ENCODE measurements at regions not wholly inside any gene's neighbourhood (a gene's known extent, or its start where the extent isn't known, plus 50 kb on each side); places are given as distances from the start of the nearest gene placed in this dataset.

DNA sequence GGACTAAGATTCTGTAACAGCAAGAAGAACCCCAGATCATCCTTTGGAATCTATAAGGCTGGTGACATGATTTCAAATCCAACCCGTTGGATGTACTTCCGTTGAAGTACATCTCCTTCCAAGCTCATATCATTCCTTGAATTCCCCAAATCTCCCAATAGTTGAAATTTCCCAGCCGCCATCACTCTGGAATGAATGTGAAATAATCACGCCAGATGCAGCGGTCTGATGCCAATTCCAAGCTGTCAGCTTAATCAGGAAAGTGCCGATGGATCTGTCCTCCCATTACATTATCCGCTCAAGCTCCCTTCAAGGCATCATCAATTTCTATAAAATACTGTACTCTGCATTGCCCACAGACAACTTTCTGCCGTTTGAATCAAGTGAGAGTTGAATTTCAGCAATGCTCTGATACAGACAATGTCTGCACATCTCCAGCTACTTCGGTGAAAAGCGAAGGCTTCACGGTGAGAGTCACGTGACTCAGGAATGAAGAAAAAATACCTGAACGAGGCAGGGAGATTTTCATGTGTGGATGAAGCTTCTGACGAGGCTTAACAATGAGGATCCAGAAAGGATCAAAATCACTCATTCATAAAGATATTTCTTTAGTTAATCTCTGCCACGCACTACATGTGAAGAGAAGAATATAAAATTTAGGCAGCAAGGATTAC is 663.9 kb downstream of the AJAP1 start:
- in situ Hi-C loops (cut with MboI; ENCODE audit: low pct_unique_long_range_greater_than_20kb, low sequenced_read_pairs), result no loop called here
- no peak for DNase-seq

DNA sequence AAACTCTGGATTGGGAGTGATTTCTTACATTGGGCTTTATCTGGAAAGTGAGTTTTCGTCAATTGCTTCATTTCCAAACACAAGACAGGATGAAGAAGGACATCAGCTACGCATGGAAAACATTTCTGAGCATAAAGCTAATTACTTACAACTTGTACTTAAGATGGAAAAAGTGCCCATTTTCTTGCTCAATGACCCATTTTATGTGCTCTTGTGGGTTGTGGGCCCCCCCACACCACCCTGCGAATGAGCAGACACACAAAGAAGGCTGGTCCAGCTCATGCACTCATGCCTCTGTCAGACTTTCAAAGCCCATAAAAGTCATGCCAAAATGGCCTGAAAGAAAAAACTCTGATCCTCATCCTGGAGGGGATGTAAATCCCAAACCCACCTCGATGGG is 663.0 kb downstream of the AJAP1 start:
- no peak for DNase-seq
- in situ Hi-C loops (cut with MboI; ENCODE audit: low pct_unique_long_range_greater_than_20kb, low sequenced_read_pairs), result no loop called here

DNA sequence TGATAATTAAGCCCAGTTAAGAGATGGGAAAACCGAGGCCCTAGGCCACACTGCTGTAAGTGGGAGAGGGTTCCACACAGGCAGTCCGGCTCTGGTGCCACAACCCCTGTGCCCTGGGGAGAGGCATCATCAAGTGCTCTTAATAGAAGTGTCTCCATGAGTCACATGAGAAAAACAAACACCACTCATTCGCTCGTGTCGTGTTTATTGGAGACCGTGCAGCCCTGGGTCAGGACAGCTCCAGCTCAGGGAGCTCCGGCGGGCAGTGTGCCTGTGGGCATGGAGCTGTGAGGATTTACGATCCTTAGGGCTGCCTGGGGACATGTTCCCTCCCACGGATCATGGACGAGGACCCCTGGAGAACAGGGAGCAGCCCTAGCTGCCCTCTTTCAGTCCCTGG is 658.5 kb downstream of the AJAP1 start:
- no peak for DNase-seq
- in situ Hi-C loops (cut with MboI; ENCODE audit: low pct_unique_long_range_greater_than_20kb, low sequenced_read_pairs), result no loop called here

DNA sequence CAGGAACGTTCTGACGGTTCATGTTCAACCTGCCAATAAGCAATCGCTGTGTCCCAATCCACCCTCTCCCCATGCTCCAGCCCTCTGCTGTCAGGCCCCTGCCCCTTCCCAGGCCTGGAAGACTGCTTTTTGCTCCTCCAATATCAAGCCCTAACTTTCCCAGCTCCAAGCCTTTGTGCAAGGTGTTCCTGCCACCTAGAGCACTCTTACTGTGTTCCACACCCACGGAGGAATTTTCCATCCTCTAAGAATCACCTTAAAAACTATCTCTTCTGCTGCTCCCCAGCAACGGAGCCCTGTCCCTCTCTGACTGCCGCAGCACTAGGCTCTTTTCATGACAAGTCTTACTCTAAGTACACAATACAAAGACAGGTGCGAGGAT is 657.9 kb downstream of the AJAP1 start:
- DNase-seq, result no peak
- in situ Hi-C loops (cut with MboI; ENCODE audit: low pct_unique_long_range_greater_than_20kb, low sequenced_read_pairs), result no loop called here

DNA sequence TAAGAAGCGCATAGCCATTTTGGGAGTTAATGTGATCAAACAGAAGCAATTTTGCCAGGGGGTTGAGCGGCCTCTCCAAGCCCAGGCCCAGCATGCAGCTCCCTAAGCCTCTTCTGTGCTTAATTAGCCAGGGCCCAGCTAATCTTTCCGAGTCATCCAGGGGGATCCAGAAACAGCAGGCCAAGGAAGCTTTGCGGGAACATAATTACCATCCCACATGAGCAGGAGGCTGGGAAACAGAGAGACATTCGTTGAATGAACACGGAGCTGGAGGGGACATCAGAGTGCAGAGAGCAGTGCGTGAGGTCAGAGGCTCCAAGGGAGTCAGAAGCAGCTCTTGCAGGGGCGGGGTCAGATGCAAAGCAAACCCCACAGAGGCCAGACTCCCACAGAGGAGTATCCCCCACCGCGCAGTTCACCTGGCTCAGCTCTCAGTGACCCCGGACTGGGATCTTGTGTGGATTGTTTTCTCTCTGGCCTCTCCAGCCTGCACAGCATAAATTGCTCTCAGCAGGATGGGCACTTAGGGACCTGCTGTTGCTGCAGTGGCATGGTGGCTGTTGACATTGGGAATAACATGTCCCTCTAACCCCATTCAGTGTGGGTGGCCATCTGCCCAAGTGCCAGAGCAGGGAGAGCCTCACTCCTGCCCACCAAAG is 657.4 kb downstream of the AJAP1 start:
- DNase-seq, result no peak
- in situ Hi-C loops (cut with MboI; ENCODE audit: low pct_unique_long_range_greater_than_20kb, low sequenced_read_pairs), result no loop called here

DNA sequence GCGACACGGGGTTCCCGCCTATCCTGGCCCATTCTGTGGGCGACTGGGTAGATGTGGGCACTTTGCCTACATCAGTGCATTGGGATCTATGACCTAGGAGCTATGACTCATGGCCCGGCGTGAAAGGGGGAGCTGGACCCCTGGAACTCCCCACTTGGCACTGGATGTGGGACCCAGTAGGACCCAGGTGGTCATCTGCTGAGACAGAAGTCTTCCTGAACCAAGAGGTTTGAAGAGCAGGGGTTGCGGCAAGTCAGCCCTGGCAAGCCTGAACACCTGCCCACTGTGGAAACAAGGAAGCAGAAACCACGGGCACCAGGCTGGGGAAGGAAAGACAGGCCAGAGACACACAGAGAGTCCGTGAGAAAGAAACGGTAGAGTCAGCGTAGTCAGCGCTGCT is 656.7 kb downstream of the AJAP1 start:
- no peak for DNase-seq
- in situ Hi-C loops (cut with MboI; ENCODE audit: low pct_unique_long_range_greater_than_20kb, low sequenced_read_pairs), result no loop called here

DNA sequence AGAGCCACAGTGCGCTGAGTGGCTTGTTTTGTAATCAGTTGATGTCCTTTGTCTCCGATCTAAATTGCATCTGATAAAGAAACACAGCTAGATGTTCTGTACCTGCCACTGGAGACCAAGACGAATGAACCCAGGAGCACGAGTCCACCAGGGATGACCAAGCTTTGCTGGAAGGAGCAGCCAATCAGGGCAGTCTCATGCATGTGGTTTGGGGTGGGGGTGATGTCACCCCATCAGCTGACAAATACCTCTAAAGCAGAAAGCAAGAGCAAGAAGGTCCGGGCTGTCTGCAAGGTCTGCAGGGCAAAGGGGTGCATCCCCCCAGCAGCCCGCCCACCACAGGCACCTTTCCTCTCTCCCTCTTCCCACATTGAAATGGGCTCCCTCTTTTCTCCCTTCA is 653.8 kb downstream of the AJAP1 start:
- in situ Hi-C loops (cut with MboI; ENCODE audit: low pct_unique_long_range_greater_than_20kb, low sequenced_read_pairs), result no loop called here
- DNase-seq, result no peak

DNA sequence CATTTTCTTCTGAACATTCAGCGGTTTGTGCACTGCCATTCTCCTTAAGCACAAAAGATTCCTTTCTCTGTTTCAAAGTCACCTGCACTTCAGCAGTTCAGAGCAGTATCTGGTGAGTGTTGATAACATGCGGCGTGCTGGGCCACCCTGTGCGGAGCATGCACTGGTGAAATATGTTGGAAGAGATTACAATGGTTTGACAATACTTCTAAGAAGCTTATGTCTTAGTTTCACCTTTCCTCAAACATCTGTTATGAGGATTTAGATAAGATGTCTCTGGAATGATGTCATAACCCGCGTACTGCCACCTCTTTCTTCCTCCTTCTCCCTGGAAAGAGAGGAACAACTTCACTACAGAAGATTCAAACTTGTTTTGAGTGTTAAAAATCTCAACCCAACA is 650.3 kb downstream of the AJAP1 start:
- no peak for DNase-seq
- in situ Hi-C loops (cut with MboI; ENCODE audit: low pct_unique_long_range_greater_than_20kb, low sequenced_read_pairs), result no loop called here

DNA sequence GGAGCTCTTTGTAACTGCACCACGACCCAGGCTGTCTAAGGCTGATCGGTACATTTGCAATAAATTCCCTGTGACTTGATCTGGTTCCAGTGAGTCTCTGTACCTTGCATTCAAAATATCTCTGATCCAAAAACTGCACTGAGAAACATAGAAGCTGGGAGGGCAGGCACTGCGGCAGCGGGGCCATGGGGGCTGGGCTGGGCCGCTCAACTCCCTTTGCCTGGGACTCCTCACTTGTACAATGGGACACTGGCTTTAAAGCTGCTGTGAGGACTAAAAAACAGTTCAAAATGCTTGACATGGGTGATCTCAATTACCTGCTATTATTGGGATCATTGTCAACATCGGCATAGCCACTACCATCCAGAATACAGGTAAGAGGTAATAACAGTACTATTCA is 644.0 kb downstream of the AJAP1 start:
- in situ Hi-C loops (cut with MboI; ENCODE audit: low pct_unique_long_range_greater_than_20kb, low sequenced_read_pairs), result no loop called here
- DNase-seq, result no peak

DNA sequence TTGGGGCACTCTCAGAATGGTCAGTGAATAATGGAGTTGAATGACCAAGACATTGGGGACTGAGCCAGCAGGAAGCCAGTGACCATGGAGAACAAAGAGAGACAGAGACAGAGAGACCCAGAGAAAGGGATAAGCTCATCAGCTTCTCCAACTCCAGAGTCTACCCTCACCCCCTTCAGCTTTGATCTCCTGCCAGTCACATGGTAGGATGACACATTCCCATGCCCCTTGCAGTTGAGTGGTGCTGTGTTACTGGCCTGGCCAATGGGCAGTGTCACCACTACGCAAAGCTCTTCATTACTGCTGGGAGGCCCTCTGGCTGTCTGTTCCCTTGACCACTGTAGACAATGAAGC is 643.5 kb downstream of the AJAP1 start:
- no peak for DNase-seq
- in situ Hi-C loops (cut with MboI; ENCODE audit: low pct_unique_long_range_greater_than_20kb, low sequenced_read_pairs), result no loop called here

DNA sequence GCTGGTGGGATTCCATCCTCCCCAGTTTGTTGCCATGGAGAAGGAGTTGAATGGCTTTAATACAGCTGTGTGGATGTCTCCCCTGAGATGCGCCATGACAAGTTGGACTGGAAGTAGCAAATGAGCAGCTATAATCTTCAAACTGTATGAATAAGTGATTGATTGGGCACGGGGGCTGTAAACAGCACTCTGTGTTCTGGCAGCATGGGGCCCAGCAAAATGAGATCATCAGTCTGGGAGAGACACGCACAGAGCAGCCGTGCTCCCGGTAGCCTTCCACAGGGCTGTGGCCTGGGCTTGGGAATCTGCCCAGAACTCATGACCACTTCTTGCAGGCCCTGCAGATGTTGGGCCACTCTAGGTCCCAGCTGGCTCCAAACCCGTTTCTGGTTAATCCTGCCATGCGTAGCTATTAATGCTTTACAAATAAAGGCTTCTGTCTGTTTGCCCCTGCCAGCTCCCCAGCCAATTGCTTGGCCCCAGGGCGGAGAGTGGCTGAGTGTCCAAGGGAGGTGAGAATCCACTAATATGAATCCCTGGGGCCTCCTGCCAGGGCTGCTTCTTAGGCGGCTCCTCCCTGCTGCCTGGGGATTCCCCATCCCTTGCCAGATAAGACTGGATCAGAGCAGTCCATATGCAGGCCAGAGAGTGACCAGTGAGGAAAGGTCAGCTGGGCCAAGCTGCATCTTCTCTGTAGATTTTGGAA is 642.9 kb downstream of the AJAP1 start:
- DNase-seq, result no peak
- in situ Hi-C loops (cut with MboI; ENCODE audit: low pct_unique_long_range_greater_than_20kb, low sequenced_read_pairs), result no loop called here

DNA sequence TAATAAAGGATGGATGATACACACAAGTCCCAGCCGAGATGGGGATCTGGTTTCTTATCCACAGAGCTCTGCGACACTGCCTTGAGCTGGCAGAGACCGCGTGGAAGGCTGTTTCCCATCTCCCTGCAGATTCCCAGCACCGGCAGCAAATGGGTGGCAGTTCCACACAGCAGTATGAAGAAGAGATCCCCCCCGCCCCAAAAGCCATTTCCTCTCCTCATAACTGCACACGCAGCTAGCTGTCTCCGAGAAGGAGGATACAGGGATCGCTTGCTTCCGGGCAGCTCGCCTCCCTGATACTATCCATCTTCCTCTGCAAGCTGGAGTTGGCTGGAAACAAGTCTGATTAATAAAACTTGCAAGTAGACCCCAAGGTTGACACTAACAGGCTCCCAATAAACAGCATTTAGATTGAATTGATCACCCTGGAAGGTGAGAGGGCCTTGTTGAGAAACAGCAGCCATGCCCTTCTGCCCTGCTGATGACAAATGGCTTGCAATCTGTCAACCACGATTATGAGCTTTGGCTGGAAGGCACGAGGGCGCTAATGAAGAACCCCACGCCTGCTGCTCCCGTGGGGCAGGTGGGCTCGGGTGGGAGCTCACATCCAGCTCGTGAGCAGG is 642.3 kb downstream of the AJAP1 start:
- DNase-seq, result no peak
- in situ Hi-C loops (cut with MboI; ENCODE audit: low pct_unique_long_range_greater_than_20kb, low sequenced_read_pairs), result no loop called here

DNA sequence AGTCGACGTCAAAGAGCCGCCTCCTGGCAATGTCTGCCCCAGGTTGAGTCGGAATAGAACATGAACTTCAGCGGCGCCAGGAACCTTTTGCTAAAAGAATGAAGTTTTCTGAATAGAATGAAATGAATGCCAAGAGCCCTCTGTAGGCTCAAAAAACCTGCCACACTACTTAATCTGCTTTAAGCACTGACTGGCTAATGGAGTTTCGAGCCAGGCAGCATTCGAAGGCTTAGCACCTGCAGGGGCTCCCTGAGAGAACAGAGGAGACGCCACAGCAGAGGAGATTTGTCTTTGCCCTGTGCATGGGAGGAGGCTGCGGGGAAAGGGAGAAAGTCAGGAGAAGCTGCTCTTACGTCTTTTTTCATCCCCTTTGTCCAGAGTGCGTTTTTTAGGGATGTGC is 641.7 kb downstream of the AJAP1 start:
- in situ Hi-C loops (cut with MboI; ENCODE audit: low pct_unique_long_range_greater_than_20kb, low sequenced_read_pairs), result no loop called here
- DNase-seq, result no peak

DNA sequence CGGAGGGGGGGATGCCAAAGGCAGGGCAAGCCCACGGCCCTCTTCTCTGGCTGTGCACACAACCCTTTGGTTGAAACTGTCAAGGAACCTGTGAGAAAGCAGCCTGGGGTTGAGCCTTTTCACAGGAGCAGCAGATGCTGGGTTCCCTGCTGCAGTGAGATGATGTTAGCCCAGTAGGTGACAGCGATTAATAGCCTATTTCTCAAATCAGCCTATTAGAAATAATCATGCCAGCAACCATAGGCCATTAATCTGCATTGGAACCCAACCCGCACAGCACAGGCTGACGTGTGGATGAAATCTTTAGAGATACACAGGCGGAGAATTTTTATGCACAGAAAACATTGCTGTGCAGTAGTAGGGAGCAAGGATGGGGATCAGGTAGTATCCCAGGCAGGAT is 637.5 kb downstream of the AJAP1 start:
- in situ Hi-C loops (cut with MboI; ENCODE audit: low pct_unique_long_range_greater_than_20kb, low sequenced_read_pairs), result no loop called here

DNA sequence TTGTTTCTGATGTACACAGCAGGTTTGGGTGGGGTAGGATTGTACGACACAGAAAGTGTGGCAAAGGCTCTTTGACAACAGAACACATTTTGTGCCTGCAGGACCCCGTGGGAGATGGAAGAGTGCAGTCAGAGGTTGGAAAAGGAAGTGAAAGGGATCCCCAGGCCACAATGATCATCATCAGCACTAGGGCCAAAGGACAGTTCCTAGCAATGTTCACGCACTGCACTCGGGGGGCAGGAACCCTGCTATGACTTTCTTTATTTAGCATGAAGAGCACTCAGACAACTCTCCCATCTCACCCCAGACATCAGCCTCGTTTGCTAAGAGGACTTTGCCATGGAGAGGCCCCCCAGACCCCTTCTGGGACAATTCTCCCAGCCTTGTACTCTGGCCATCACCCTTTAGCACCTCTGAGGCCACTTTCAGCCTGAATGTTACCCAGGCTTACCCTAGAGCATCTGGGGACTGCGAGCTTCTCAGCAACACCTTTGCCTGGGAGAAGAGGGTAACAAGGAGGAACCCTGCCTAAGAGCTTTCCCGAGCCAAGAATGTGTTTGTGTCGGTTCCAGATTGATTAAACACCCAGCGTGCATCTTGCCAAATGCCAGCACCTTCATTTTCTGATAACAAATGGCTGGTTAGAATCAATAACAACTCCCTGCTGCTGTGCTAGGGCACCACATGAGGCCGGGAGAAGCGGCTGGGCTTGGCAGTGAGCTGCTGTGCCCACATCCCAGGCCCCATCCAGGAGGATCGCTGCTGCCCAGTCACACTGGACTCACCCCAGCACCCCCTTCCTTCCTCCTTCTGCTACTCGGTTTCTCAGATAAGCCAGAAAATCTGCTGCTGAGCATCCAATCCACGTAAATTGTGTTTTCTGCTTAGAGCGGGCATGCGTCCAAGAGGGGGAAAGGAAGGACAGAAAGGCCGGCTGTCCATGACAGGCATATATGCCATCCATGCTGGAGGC is 633.1 kb downstream of the AJAP1 start:
- no peak for DNase-seq

More for the DNA sequence above, 637.5 kb downstream of the AJAP1 start:
- no peak for DNase-seq

DNA sequence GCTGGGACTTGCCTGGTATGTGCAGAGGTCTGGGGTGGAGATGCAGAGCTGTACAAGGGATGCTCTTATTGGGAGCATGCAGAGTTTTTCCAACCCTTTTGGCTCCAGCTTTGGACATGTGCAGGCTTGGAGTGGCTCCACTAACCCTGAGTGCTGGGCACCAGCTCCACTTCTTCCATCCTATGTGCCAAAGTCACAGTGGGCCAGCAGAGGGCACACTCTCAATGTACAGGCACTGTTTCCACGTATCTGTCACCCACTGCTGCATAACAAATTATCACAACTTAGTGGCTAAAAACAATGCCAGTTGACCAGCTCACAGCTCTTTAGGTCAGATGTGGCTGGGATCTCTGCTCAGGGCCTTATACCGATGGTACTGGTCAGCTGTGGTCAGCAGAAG is 631.8 kb downstream of the AJAP1 start:
- peak; percentile 3 for DNase-seq

More for the DNA sequence above, 633.1 kb downstream of the AJAP1 start:
- in situ Hi-C loops (cut with MboI; ENCODE audit: low pct_unique_long_range_greater_than_20kb, low sequenced_read_pairs), result no loop called here

DNA sequence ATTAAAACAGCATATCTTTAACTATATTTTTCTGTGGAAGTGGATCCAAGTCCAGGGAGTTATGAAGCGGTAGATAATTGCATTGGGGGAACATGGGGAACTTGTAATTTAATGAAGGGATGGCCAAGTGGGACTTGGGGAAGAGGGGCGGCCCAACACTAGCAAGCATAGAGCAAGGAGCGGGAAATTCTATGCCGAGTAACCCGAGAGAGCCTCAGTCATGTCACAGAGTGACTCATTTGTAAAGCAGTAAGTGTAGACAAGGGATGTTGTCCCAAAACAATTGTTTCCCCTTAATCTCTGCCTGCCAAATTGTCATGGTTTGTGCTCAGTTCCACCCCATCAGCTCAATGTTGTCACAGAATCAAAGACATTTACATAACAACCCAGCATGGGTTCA is 620.1 kb downstream of the AJAP1 start:
- DNase-seq, result no peak
- in situ Hi-C loops (cut with MboI; ENCODE audit: low pct_unique_long_range_greater_than_20kb, low sequenced_read_pairs), result no loop called here

More for the DNA sequence above, 631.8 kb downstream of the AJAP1 start:
- in situ Hi-C loops (cut with MboI; ENCODE audit: low pct_unique_long_range_greater_than_20kb, low sequenced_read_pairs), result no loop called here

DNA sequence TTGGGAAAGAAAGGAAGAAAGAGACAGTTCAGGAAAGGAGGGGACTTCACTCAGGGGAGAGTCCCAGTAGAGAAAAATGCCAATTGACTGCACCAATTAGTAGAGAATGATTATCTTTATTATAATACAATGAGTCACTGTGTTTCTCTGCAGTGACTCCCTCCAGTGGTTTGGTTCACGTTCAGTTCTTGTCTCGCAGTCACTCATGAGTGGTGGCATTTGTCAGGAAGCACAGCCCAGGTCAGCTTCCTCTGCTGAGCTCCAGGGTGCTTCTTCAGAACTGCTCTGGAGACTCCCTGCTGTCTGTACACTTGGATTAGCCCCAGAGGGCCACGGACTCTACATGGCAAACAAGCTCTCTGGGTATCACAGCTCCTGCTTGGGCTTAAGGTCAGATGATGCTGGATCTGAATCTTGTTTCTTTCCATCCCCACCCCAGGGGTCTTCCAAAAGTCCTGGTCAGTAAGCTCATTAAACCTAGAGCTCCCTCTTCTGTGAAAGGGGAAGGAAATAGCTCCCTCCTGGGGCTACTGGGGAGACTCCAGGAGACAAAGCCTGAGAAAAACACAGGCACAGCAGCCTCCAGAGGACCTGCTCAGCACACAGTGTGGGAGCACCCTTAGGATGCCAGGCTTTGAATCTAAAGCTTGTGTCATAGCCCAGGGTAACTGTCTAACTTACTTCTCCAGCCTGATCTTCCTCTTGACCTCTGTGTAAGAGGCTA is 619.0 kb downstream of the AJAP1 start:
- in situ Hi-C loops (cut with MboI; ENCODE audit: low pct_unique_long_range_greater_than_20kb, low sequenced_read_pairs), result no loop called here
- DNase-seq, result no peak

DNA sequence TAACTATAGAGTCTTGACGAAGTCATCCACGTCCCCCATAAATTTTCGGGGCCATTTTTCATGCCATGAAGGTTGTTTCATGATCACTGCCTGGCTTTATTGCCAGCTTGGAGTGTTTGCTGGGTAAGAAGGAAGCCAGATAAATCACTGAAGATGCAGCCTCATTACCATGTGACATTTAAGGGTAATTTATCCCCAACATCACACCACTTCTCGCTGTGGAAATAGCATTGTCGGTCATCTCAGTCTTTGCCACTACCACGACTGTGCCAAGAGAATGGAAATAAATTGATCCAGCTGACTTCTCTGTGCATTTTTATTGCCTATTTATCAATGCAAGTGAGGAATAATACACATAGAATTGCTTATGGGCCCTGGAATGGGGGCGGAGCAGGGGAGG is 617.9 kb downstream of the AJAP1 start:
- DNase-seq, result no peak
- in situ Hi-C loops (cut with MboI; ENCODE audit: low pct_unique_long_range_greater_than_20kb, low sequenced_read_pairs), result no loop called here

Measured in KBM-7 (cell line).